ENCODE measurements at regions not wholly inside any gene's neighbourhood (a gene's known extent, or its start where the extent isn't known, plus 50 kb on each side); places are given as distances from the start of the nearest gene placed in this dataset.

DNA sequence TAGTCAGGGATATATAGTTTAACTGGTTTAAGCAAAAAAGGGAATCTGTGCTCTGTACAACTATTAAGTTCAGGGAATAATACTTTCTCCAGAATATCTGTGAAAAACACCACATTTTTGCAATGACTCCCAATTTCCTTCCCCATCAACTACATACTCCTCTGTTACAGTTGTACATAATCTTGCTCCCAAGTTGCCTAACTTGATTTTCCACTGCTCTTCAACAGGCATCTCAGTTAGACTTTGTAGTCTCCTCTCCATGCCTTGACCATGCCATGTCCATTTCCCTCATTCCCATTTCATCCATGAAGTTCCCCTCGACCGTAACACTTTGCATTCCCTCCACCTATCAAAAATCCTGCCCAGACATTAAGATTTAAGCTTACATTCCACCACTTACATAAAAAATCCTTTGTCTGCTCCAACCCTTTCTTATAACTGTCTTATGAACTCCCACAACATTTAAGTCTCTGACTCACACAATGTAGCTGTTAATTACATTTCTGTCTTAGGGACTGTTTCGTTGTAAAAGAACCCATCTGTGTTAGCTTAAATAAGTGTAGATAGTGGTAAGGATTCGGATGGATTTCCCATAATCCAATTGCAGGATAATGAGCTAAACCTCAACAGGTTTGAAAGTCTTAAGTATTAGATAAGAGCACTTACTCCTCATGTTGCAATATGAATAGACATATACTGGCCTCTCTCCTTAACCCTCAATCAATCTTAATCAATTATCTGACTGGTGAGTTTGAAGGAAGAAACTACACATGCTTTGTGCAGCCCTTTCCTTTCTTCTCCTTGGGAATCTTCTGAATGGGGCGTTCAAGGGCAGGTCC, 156.5 kb downstream of the PAWR start:
- no peak for DNase-seq

DNA sequence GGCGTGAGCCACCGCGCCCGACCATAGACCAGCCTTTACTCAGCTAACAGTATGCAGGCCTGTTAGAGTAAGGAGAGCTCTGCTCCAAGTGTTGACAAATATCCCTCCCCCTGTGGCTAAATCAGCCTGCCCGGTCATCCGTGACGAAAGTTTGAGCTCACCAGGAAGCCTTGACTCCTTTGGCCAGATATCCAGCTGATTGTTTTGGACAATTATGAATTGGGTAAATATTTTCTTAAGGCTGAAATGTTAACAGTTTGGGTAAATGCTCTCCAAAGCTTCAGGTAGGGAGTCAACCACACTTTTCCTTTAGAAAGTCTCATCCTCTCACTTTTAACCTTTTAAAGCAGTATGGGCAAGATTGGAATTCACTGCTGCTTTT, 157.9 kb downstream of the PAWR start:
- DNase-seq = no peak

DNA sequence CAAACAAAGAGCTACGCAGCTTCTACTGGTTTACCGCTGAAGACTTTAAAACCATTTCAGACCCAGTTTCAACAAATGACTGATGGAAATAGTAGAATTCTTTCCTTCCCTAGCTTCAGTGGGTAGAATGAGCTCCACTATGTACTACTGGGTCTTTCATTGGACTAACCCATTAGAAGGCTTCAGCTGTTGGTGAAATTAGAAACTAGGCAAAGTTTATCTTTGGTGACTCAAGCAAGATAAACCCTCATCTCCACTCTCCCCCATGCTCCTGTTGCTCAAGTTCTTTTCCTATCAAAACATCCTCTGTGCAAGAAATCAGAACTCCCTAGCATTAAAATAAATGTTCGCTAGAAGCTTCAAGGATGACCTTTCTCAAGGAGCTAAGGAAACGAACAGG, 159.2 kb downstream of the PAWR start:
- DNase-seq = peak; percentile 61

DNA sequence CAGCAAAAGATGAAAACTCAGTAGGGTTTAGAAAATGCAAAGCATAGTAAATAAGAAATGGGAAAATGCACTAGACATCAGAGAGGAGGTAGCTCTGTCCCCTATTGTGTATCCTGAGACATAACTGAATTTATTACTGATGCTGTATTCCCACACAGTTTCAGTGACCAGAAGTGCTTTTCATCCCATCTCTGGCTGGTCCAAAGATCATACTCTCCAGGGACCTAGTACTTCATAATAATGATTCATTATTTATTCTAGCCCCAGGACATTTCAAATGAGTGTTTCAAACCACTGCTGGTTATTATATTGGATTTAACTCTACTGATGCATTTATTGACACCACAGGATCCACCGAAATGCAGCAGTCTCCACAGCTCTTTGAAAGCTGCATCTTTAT, 163.3 kb downstream of the PAWR start:
- peak; percentile 70 for DNase-seq

DNA sequence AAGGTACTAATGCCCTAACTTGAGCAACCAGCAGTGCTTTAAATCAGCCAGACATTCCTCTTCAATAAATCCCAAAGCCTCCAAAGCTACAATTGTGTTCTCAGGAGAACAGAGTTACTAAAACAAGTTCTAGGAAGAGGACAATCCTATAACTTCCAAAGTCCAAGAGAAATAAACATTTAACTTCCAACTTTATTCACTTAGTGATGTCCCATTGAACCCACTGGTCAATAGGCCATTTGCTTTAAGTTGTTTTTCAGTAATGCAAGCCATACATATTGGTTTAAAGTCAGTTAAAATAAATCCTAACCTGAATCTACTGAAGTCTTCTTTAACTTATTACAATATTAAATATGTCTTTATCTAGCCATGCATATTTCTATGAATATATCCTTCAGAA, 165.4 kb downstream of the PAWR start:
- no peak for DNase-seq

DNA sequence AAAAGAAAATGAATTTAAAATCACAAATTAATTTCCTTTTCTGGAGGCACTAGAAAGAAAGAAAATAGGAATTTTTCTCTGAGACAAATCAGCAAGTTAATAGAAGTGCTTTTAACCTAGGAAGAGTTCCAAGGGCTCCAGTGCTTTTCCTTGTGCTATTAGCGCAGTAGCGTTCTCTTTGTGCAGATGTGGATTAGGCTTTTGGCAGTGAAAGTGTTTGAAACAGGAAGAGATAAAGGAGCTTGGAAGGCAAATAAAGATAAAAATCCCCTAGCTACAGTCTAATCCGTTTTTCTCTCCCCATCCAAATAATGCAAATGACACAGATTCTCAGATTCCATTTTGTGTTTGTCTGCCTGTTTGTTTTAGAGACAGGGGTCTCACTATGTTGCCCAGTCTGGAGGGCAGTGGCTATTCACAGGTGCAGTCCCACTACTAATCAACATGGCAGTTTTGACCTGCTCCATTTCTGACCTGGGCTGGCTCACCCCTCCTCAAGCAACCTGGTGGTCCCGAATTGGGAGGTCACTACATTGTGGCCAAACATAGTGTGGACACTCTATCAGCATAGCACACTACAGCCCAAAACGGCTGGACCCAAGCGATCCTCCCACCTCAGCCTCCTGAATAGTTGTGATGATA, 166.1 kb downstream of the PAWR start:
- DNase-seq = no peak

DNA sequence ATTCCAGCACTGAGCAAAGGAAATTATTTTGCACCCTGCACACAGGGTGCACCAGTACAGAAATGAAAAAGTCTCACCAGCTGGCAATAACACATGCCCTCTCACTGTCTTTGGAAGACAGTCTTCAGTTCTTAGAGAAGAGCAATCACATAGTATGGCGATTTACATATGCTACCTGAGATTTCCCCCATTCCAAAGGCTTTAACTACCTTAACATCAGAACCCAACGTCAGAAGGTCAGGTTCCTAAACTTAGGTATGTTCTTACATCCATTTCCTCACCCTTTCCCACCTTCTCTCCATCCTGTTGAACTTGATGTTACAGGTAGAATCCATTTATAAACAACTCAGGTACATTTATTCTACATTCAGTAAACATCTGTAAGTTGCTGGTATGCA, 167.8 kb downstream of the PAWR start:
- DNase-seq = no peak

DNA sequence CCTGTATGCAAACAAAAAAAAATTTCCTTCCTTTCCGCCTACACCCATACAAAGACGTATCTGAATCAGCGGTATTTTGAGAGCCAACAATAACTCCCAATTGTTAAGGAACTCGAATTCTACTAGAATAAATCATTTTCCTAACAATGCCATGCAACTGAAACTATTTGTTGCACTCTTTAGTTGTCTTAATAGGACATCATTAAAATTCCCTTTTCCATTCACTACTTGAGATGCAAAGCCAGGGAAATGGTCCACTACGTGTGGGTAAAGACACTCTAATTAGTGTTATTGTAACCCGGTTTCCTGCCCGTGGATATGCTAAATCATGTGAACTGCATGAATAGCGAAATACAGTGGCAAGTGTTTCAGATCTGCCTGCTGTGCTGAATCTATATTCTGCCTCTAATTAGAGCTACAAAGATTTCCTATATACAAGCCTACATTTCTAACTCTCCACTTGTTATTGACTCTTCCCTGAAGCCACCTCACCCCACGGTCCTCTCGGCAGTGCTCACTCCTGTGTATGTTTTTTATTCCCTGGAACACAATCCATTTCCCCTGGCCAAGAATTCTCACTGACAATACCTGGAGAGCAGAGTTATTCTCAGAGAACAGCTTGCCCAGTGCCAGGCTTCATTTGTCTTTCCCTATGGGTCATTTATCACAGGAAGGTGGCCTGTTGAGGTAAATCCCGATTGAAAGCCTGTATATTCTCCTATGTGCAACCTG, 168.3 kb downstream of the PAWR start:
- no peak for DNase-seq

DNA sequence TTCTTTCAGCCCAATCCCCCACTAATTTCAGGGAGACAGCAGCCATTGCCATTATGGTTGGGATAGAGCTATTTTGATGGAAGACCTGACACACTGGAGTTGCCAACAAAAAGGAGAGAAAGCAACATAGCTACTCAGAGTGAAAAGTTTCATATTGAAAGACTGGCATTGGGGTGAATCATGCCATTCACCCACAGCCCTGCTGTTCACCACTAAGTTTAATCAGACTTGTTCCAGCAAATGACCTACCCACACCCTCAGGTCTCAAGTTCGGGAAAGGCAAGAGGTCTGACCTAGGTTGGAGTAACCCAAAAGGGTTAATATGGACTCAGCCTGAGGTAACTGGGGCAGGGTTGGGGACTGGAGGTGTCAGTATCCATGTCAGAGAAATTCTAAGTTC, 169.2 kb downstream of the PAWR start:
- DNase-seq = no peak

DNA sequence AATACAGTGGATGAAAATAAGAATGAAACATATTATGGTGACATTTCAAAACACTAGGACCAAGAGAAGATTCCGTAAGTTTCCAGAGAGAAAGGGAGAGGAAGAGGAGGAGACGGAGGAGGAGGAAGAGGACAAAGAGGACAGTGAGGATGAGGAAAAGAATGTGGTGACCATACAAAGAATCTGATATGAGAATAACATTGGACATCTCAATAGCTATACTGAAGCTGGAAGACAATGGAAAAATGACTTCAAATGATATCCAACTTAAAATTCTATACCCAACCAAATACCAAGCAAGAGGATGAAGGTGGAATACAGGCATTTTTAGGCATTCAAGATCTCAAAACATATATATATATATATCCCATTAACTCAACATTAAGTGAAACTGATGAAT, 173.4 kb downstream of the PAWR start:
- no peak for DNase-seq

DNA sequence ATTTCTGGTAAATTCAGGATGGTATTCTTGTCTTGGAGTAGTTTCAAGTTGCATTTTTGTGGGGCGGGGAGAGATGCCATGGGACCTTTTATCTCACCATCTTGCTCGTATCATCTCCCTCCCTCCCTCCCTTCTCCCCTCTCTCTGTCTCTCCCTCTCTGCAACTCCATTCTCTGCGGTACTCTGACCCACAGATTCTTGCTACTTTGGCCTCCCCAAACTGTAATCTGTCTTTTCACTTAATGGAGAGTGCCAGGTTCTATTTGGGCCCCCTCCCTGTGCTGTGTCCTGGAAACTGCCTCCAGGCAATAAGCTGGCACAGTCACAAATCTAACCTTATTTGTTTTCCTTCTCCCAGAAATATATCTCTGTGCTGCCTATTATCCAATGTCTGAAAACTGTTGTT, 175.2 kb downstream of the PAWR start:
- DNase-seq = no peak

DNA sequence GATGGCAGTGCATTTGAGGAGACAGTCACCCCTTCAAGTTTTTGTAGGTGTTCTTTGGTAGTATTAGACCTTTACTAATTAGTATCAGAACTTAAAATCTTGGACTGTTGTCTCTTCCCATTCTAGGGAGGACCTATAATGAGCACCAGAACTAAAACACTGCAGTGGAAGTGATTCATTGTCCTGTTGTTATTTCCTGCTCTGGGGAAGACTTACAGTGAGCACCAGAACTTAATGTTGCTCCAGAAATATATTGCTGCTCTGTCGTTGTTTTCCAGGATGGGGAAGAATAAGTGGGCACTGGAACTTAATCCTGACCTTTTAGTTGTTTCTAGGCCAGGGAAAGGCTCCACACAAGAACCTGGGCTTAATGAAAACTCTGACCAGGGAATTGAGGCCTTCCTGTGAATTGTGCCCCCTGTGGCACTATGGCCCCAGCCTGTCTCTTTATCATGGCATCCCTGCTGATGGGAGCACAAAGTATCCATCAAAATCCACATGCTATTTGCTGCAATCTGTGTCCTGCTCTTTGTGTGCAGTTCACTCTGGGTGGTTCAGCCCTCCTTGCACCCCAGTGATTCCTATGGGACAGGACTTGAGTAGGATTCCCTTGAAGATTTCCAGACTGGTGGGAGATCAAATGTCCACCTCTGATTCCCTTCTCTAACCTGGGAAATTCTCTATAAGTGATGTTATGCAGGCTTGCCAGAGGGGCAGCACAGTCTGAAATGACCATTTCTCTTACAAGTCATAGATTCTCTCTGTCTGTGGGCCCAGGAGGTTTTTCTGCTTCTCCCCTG, 175.8 kb downstream of the PAWR start:
- DNase-seq = no peak

DNA sequence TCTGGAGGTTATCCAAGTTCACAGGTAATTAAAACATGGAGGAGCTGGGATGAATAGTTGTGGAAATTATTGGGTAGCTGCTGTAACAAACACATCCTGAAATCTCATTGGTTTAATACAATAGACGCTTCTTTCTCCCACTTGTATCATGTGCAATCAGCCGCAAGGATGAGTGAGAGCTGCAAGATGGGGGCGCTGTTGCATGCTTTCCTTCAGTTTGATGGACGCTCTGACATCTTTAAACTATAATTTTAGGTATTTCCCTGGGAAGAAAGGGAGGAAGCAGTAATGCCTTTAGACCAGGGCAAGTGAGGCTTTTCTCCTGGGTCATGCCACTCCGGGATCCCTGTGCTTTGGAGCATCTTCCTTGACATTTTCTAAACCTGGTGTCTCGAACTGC, 178.7 kb downstream of the PAWR start:
- DNase-seq = peak; percentile 25

DNA sequence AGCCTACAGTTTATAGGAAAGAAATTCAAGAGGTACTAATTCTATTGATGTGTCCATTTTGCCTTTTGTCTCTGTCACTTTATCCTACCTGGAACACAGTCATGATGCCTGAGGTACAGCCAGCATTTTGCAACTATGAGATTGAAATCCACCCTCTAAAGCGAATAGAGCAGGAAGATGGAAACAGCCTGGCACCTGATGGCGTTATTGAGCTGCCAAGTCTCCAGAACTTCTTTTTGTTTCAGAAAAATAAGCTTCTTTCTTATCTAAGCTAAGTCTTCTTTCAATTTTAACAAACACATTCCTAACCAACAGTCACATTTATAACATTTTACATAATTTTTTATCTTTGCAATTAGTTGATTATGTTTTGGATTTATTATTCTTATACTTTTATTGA, 182.1 kb downstream of the PAWR start:
- no peak for DNase-seq

Measured in fibroblast of skin of back (primary cell).